ENCODE measurements at regions not wholly inside any gene's neighbourhood (a gene's known extent, or its start where the extent isn't known, plus 50 kb on each side); places are given as distances from the start of the nearest gene placed in this dataset.

- H4K8ac ChIP-seq (ENCODE audit: extremely low read depth, insufficient read depth, low read length), result no peak overlapping the region
- no peak overlapping the region for H3K4ac ChIP-seq (replicated peaks; ENCODE audit: insufficient read length, low read depth, low read length)
- H2BK120ac ChIP-seq (replicated peaks; ENCODE audit: low read depth, low read length), result no peak overlapping the region
- H3K79me1 ChIP-seq (ENCODE audit: low read depth, low read length), result no peaks in the 10 kb centered on the region
- no peak overlapping the region for H2BK5ac ChIP-seq (ENCODE audit: low read depth, low read length)
- ChIA-PET CTCF (ENCODE audit: partially characterized antibody) (no interaction called here), POLR2A (ENCODE audit: partially characterized antibody) (no interaction called here)
- H2AFZ ChIP-seq (ENCODE audit: low read length), result no peak overlapping the region
- no peaks in the 10 kb centered on the region for H3K36me3 ChIP-seq (ENCODE audit: control insufficient read depth in 2 of 4, insufficient read depth in 4 of 4, low read length in 3 of 4)
- H3K9me3 ChIP-seq (ENCODE audit: insufficient read depth in 2 of 2, low read depth in 1 of 2, low read length in 1 of 2), result no peaks in the 10 kb centered on the region
- no peak overlapping the region for H2BK20ac ChIP-seq (ENCODE audit: low read length)
- no peaks in the 10 kb centered on the region for H3K79me2 ChIP-seq (ENCODE audit: control insufficient read depth in 1 of 2, insufficient read depth in 2 of 2, low read length in 2 of 2)
- no peaks in the 10 kb centered on the region for H3K23me2 ChIP-seq (ENCODE audit: low read depth, low read length)
- no peak overlapping the region for H3K23ac ChIP-seq (ENCODE audit: insufficient read length)
- H4K5ac ChIP-seq (ENCODE audit: insufficient read length, low read depth, low read length), result no peak overlapping the region
- H3K14ac ChIP-seq (ENCODE audit: insufficient read length), result no peak overlapping the region
- no peaks in the 10 kb centered on the region for H3K4me1 ChIP-seq (replicated peaks in 1 of 4; ENCODE audit: control insufficient read depth in 3 of 4, insufficient read depth in 4 of 4, low read length in 3 of 4)
- H2AK5ac ChIP-seq (ENCODE audit: low read depth, low read length), result no peak overlapping the region
- H3K18ac ChIP-seq (ENCODE audit: extremely low read depth, low read length), result no peak overlapping the region
- no peak overlapping the region for H4K91ac ChIP-seq (replicated peaks; ENCODE audit: insufficient read length, low read length)
- no peak overlapping the region for H3K56ac ChIP-seq (replicated peaks; ENCODE audit: insufficient read length, low read depth, low read length)
- H3K27me3 ChIP-seq (replicated peaks in 1 of 4; ENCODE audit: control insufficient read depth in 3 of 4, extremely low read depth in 1 of 4, insufficient read depth in 3 of 4, low read length in 3 of 4), result no peaks in the 10 kb centered on the region
- TF ChIP-seq NANOG (IDR thresholded peaks at IDR 0.05; ENCODE audit: insufficient read depth, low read depth, low read length, poor library complexity, severe bottlenecking), result no peak
- no peak overlapping the region for H2BK12ac ChIP-seq (ENCODE audit: low read depth, low read length)
- H4K20me1 ChIP-seq (replicated peaks in 1 of 2; ENCODE audit: control insufficient read depth in 1 of 2, insufficient read depth in 2 of 2, low read length in 2 of 2), result no peaks in the 10 kb centered on the region
- WGBS, 2 experiments (ENCODE audit: extremely low coverage in 1 of 2, insufficient coverage in 1 of 2, insufficient read length in 1 of 2, insufficient replicate concordance in 2 of 2, low coverage in 1 of 2, low lambda C conversion rate in 2 of 2, missing lambda C conversion rate in 1 of 2), result 88% methylated on average over 1 of the region's 1 CpG; no CpG with 5 or more reads in 1 of the 2 experiments
- no peak overlapping the region for H2BK15ac ChIP-seq (ENCODE audit: low read length)
- FAIRE-seq (no peak), DNase-seq (ENCODE audit: low read depth in 1 of 2, low spot score in 2 of 2) (no peak)
- H3K4me3 ChIP-seq (ENCODE audit: extremely low read depth in 1 of 4, insufficient read depth in 2 of 4, low read depth in 3 of 4, low read length in 4 of 4), result no peak overlapping the region
- H3K9ac ChIP-seq (replicated peaks in 1 of 4; ENCODE audit: extremely low read depth in 1 of 4, low read depth in 3 of 4, low read length in 3 of 4), result no peak overlapping the region
- H3K4me2 ChIP-seq (ENCODE audit: insufficient read depth in 1 of 2, low read depth in 2 of 2, low read length in 2 of 2), result no peak overlapping the region
- H3K27ac ChIP-seq (ENCODE audit: low read depth, low read length), result no peak overlapping the region
Measured at GRCh38 chr6:90863043-90863442, 276.2 kb upstream of the MAP3K7 start.

Data from H1 (cell line).